ENCODE measurements at regions not wholly inside any gene's neighbourhood (a gene's known extent, or its start where the extent isn't known, plus 50 kb on each side); places are given as distances from the start of the nearest gene placed in this dataset.

DNA sequence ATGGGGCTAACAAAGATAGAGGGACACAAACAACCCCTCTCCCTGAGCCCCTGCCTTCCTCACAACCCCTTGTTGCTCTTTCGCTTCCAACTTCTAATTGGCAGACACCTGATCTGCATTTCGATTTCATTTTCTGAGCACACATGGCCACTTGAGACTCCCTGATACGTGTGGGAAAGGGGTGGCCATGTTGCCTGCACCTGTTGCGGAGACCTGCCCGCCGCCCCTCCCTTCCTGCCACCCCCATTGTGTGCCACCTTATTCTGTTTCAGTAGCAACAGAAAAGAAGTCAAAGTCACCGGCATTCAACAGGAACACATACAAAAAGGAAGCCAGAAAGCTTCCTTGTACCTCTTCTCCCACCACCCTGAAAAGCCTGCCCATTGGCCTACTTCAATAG lies 254.7 kb upstream of the SOX9 start:
- TF ChIP-seq, protein P1, sequence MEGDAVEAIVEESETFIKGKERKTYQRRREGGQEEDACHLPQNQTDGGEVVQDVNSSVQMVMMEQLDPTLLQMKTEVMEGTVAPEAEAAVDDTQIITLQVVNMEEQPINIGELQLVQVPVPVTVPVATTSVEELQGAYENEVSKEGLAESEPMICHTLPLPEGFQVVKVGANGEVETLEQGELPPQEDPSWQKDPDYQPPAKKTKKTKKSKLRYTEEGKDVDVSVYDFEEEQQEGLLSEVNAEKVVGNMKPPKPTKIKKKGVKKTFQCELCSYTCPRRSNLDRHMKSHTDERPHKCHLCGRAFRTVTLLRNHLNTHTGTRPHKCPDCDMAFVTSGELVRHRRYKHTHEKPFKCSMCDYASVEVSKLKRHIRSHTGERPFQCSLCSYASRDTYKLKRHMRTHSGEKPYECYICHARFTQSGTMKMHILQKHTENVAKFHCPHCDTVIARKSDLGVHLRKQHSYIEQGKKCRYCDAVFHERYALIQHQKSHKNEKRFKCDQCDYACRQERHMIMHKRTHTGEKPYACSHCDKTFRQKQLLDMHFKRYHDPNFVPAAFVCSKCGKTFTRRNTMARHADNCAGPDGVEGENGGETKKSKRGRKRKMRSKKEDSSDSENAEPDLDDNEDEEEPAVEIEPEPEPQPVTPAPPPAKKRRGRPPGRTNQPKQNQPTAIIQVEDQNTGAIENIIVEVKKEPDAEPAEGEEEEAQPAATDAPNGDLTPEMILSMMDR (IDR thresholded peaks at IDR 0.05; ENCODE audit: insufficient read depth, low read length) = no peak
- no peak for TF ChIP-seq GABPA (IDR thresholded peaks at IDR 0.05; ENCODE audit: low read depth)

Measured in HL-60 (cell line).